HL-60 (cell line): ENCODE measurements at regions not wholly inside any gene's neighbourhood (a gene's known extent, or its start where the extent isn't known, plus 50 kb on each side); places are given as distances from the start of the nearest gene placed in this dataset.

Source experiments
- DNase-seq, 2 experiments: peaks; one replicate each; pipeline ENCODE4 v3.0.0-alpha.2; 2010 to 2020; ENCODE audit warnings: low read depth in 1 of 2, low spot score in 1 of 2
- H3K27ac ChIP-seq: fragments of 250-450 bp; sonication (Bioruptor Pico); replicated peaks from 2 replicates; pipeline ENCODE4 v1.5.1; 2020; ENCODE audit warnings: mild to moderate bottlenecking, moderate library complexity
- H3K27me3 ChIP-seq: fragments of 250-450 bp; sonication (Bioruptor Pico); 2 replicates; pipeline ENCODE4 v1.5.1; 2021; ENCODE audit warnings: mild to moderate bottlenecking, moderate library complexity; ENCODE audit not compliant: insufficient read depth, poor library complexity, severe bottlenecking
- H3K4me3 ChIP-seq: replicated peaks from 2 replicates; pipeline ENCODE4 v1.5.1; 2011; ENCODE audit warnings: mild to moderate bottlenecking, control low read depth, low read length; ENCODE audit not compliant: insufficient read depth
- GABPA ChIP-seq: IDR thresholded peaks from 2 replicates; pipeline ENCODE4 v1.6.1; 2012; ENCODE audit warnings: low read depth
- POLR2AphosphoS5 ChIP-seq: IDR thresholded peaks from 2 replicates; pipeline ENCODE4 v1.6.1; 2012; ENCODE audit warnings: low read depth
- REST ChIP-seq: IDR thresholded peaks from 2 replicates; pipeline ENCODE4 v1.6.1; 2012; ENCODE audit warnings: low read depth; ENCODE audit not compliant: insufficient replicate concordance
- SPI1 ChIP-seq: IDR thresholded peaks from 2 replicates; pipeline ENCODE4 v1.6.1; 2012; ENCODE audit warnings: low read depth, mild to moderate bottlenecking, borderline replicate concordance
- TF ChIP-seq, protein P1 (sequence below): IDR thresholded peaks from one replicate; pipeline ENCODE4 v1.5.1; 2011; ENCODE audit warnings: low read length, control low read depth, inconsistent platforms; ENCODE audit not compliant: insufficient read depth

DNA sequence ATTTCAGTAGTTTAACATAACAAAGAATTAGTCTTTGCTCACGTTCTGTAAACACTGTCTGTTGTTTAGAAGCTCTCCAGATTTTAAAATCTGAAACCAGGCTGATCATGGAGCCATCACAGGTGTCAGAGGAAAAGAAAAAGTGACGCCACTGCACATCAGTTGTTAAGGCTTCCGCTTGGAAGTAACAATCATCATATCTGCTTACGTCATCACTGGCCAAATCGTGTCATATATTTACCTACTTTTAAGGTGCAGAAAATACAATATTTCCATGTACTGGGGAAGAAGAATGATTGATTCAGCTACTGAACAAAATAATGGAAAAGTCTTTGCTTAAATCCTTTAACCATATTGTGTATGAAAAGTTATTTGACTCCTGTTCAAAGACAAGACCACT is 382.6 kb upstream of the MC4R start:
- Histone ChIP-seq H3K27me3 (no peaks in the 10 kb centered on the region), H3K4me3 (no peak overlapping the region), H3K27ac (no peak overlapping the region)
- no peak for TF ChIP-seq REST
- TF ChIP-seq, protein P1, sequence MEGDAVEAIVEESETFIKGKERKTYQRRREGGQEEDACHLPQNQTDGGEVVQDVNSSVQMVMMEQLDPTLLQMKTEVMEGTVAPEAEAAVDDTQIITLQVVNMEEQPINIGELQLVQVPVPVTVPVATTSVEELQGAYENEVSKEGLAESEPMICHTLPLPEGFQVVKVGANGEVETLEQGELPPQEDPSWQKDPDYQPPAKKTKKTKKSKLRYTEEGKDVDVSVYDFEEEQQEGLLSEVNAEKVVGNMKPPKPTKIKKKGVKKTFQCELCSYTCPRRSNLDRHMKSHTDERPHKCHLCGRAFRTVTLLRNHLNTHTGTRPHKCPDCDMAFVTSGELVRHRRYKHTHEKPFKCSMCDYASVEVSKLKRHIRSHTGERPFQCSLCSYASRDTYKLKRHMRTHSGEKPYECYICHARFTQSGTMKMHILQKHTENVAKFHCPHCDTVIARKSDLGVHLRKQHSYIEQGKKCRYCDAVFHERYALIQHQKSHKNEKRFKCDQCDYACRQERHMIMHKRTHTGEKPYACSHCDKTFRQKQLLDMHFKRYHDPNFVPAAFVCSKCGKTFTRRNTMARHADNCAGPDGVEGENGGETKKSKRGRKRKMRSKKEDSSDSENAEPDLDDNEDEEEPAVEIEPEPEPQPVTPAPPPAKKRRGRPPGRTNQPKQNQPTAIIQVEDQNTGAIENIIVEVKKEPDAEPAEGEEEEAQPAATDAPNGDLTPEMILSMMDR = no peak
- no peak for TF ChIP-seq GABPA
- TF ChIP-seq SPI1 = no peak
- no peak for TF ChIP-seq POLR2AphosphoS5
- no peak for DNase-seq

GRCh38 chr18:60775978-60776377 is 403.4 kb upstream of the MC4R start:
- no peak overlapping the region for H3K27ac ChIP-seq
- no peak overlapping the region for H3K4me3 ChIP-seq
- TF ChIP-seq SPI1 (no peak), GABPA (no peak), POLR2AphosphoS5 (no peak), REST (no peak)
- TF ChIP-seq, protein P1 = no peak
- H3K27me3 ChIP-seq = no peaks in the 10 kb centered on the region
- no peak for DNase-seq

GRCh38 chr18:60784161-60784560 is 411.6 kb upstream of the MC4R start:
- DNase-seq = no peak
- no peaks in the 10 kb centered on the region for H3K27me3 ChIP-seq
- no peak overlapping the region for H3K27ac ChIP-seq
- TF ChIP-seq POLR2AphosphoS5 (no peak), SPI1 (no peak), GABPA (no peak), REST (no peak)
- TF ChIP-seq, protein P1 = no peak
- H3K4me3 ChIP-seq = no peak overlapping the region
